Endothelial cell of umbilical vein (primary cell): ENCODE measurements at regions not wholly inside any gene's neighbourhood (a gene's known extent, or its start where the extent isn't known, plus 50 kb on each side); places are given as distances from the start of the nearest gene placed in this dataset.

ENCODE experiments used
- BruUV-seq: library from RNA; stranded (reverse); fragments of 400-500 nt; replicated peaks from 2 replicates; lab custom pipeline; 2021; lab: Mats Ljungman, UMichigan
- CTCF ChIA-PET: fragments of 300-600, 350-600 bp; sonication (Branson Sonifier 250); formaldehyde crosslinking; loops from one replicate; lab custom pipeline; 2021; ENCODE audit warnings: antibody characterized with exemption, inconsistent platforms; lab: Charles Lee
- POLR2A ChIA-PET: fragments of 300-600, 350-600 bp; sonication (Branson Sonifier 250); formaldehyde crosslinking; loops from one replicate; lab custom pipeline; 2021; ENCODE audit warnings: antibody characterized with exemption, inconsistent platforms; lab: Charles Lee
- DNase-seq: peaks from one replicate; pipeline ENCODE4 v3.0.0-alpha.2; 2011; ENCODE audit warnings: low read depth, low spot score
- FAIRE-seq: peaks from 2 replicates; lab custom pipeline; 2011; peaks lifted over from hg19 to GRCh38; lab: Jason Lieb, UNC
- H2AFZ ChIP-seq: 2 replicates; pipeline ENCODE4 v1.6.0; 2012; ENCODE audit warnings: low read depth, low read length, control low read depth, inconsistent platforms
- H3K27ac ChIP-seq: 2 replicates; pipeline ENCODE4 v1.5.1; 2011; ENCODE audit warnings: low read depth, mild to moderate bottlenecking, control low read depth, low read length, moderate library complexity; ENCODE audit not compliant: insufficient read depth
- H3K27me3 ChIP-seq, 2 experiments: 2 replicates each; pipeline versions ENCODE4 v1.6.0 to v1.6.1; 2011; ENCODE audit warnings: low read length in 2 of 2, mixed read lengths in 1 of 2; ENCODE audit not compliant: control insufficient read depth in 2 of 2, insufficient read depth in 2 of 2
- H3K36me3 ChIP-seq, 2 experiments: 2 replicates in 1 of 2; 3 replicates in 1 of 2; pipeline ENCODE4 v1.5.1; 2011; ENCODE audit warnings: low read length in 2 of 2, mild to moderate bottlenecking in 1 of 2, moderate library complexity in 1 of 2; ENCODE audit not compliant: control insufficient read depth in 2 of 2, insufficient read depth in 2 of 2; ENCODE audit errors: extremely low read depth in 1 of 2
- H3K4me1 ChIP-seq: 3 replicates; pipeline ENCODE4 v1.5.1; 2011; ENCODE audit warnings: mild to moderate bottlenecking, low read length; ENCODE audit not compliant: control insufficient read depth, insufficient read depth; ENCODE audit errors: extremely low read depth
- H3K4me2 ChIP-seq: 2 replicates; pipeline ENCODE4 v1.6.1; 2011; ENCODE audit warnings: low read length, control low read depth, mixed read lengths; ENCODE audit not compliant: insufficient read depth
- H3K4me3 ChIP-seq, 3 experiments: fragments of 200-600 bp in 1 of 3; sonication (generic), shearing (Covaris generic) in 1 of 3; replicated peaks in 1 of 3; 2 replicates each; pipeline ENCODE4 v1.5.1; 2011 to 2016; ENCODE audit warnings: control low read depth in 3 of 3, low read length in 3 of 3, mild to moderate bottlenecking in 2 of 3, inconsistent platforms in 1 of 3, low read depth in 1 of 3, moderate library complexity in 1 of 3; ENCODE audit not compliant: insufficient read depth in 1 of 3
- H3K79me2 ChIP-seq: 2 replicates; pipeline ENCODE4 v1.6.0; 2012; ENCODE audit warnings: low read length, inconsistent platforms; ENCODE audit not compliant: control insufficient read depth, insufficient read depth
- H3K9ac ChIP-seq: replicated peaks from 2 replicates; pipeline ENCODE3; 2011; ENCODE audit warnings: low read length, control low read depth; ENCODE audit not compliant: insufficient read depth; ENCODE audit errors: extremely low read depth
- H3K9me1 ChIP-seq: replicated peaks from 3 replicates; pipeline ENCODE4 v1.6.0; 2011; ENCODE audit warnings: mild to moderate bottlenecking, low read length; ENCODE audit not compliant: control insufficient read depth, insufficient read depth; ENCODE audit errors: extremely low read depth
- H3K9me3 ChIP-seq: replicated peaks from 2 replicates; pipeline ENCODE4 v1.5.1; 2012; ENCODE audit warnings: low read length, inconsistent platforms; ENCODE audit not compliant: control insufficient read depth, insufficient read depth
- H4K20me1 ChIP-seq: replicated peaks from 2 replicates; pipeline ENCODE3; 2011; ENCODE audit warnings: mild to moderate bottlenecking, low read length; ENCODE audit not compliant: control insufficient read depth, insufficient read depth; ENCODE audit errors: extremely low read depth
- EZH2 ChIP-seq: IDR thresholded peaks from 2 replicates; pipeline ENCODE4 v1.6.1; 2012; ENCODE audit warnings: borderline replicate concordance, low read depth, mild to moderate bottlenecking, moderate library complexity, low read length, inconsistent platforms; ENCODE audit not compliant: severe bottlenecking
- FOS ChIP-seq: IDR thresholded peaks from 2 replicates; pipeline ENCODE4 v1.6.1; 2011; ENCODE audit warnings: mild to moderate bottlenecking, low read length, moderate library complexity, borderline replicate concordance; ENCODE audit not compliant: insufficient read depth
- GATA2 ChIP-seq: IDR thresholded peaks from 2 replicates; pipeline ENCODE4 v1.7.0; 2011; ENCODE audit warnings: low read depth, mild to moderate bottlenecking, moderate library complexity, mixed read lengths, low read length; ENCODE audit not compliant: insufficient read length, insufficient read depth
- JUN ChIP-seq: IDR thresholded peaks from 2 replicates; pipeline ENCODE4 v1.6.1; 2011; ENCODE audit warnings: borderline replicate concordance, low read depth; ENCODE audit not compliant: insufficient read length, insufficient read depth
- MYC ChIP-seq: IDR thresholded peaks from one replicate; pipeline ENCODE4 v1.6.1; 2011; ENCODE audit warnings: mild to moderate bottlenecking, low read depth, low read length
- POLR2A ChIP-seq: IDR thresholded peaks from 2 replicates; pipeline ENCODE4 v1.6.1; 2012; ENCODE audit warnings: low read depth, mild to moderate bottlenecking, control low read depth, low read length
- POLR2AphosphoS5 ChIP-seq: IDR thresholded peaks from 2 replicates; pipeline ENCODE4 v1.6.1; 2012; ENCODE audit warnings: low read depth, mild to moderate bottlenecking, control low read depth, low read length, moderate library complexity; ENCODE audit not compliant: insufficient read depth
- dilution Hi-C: fragments of 300-500 bp; cut with MboI; formaldehyde crosslinking; loops from one replicate; pipeline ENCODE4 v1.15.0; 2019; ENCODE audit warnings: low sequenced_read_pairs; ENCODE audit not compliant: extremely low pct_ligation_motif_present
- intact Hi-C: fragments of 100-400 bp; cut with micrococcal nuclease; formaldehyde crosslinking; loops from one replicate; pipeline ENCODE4 v1.10.0; 2022
- TF ChIP-seq, protein P1 (sequence below): IDR thresholded peaks from 2 replicates; pipeline ENCODE4 v1.6.1; 2011; ENCODE audit not compliant: insufficient read depth, insufficient read length
- TF ChIP-seq, protein P2 (sequence below), 2 donors: IDR thresholded peaks; 1 replicate in 1 of 2; 2 replicates in 1 of 2; pipeline ENCODE4 v1.5.1; 2011; ENCODE audit warnings: low read length in 2 of 2, mild to moderate bottlenecking in 2 of 2, moderate library complexity in 2 of 2, control low read depth in 1 of 2, inconsistent platforms in 1 of 2, low read depth in 1 of 2; ENCODE audit not compliant: insufficient read depth in 1 of 2; ENCODE audit errors: extremely low read depth in 1 of 2

DNA sequence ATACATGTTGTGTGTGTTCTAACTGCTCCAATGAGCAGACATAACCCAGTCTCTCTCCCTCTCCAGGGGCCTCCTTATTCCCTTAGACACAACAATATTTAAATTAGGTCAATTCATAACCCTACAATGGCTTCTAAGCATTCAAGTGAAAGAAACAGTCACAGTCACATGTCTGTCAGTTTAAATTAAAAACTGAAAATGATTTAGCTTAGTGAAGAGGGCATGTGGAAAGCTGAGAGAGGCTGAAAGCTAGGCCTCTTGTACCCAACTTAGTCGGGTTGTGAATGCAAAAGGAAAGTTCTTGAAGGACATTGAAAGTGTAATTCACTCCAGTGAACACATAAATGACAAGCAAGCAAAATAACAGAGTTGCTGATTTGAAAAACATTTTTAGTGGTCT lies 1519.6 kb downstream of the OTOL1 start:
- intact Hi-C loops (no loop called here), dilution Hi-C loops (no loop called here)
- Histone ChIP-seq H3K27me3 (no peaks in the 10 kb centered on the region), H3K27ac (no peak overlapping the region), H2AFZ (no peak overlapping the region), H3K4me2 (no peak overlapping the region), H3K4me3 (no peak overlapping the region), H4K20me1 (no peaks in the 10 kb centered on the region), H3K4me1 (no peaks in the 10 kb centered on the region), H3K9me1 (no peaks in the 10 kb centered on the region), H3K9me3 (peaks cover 2% of the 10 kb centered on the region), H3K79me2 (no peaks in the 10 kb centered on the region), H3K9ac (no peak overlapping the region), H3K36me3 (no peaks in the 10 kb centered on the region)
- ChIA-PET CTCF (no interaction called here), POLR2A (no interaction called here)
- TF ChIP-seq, protein P1, sequence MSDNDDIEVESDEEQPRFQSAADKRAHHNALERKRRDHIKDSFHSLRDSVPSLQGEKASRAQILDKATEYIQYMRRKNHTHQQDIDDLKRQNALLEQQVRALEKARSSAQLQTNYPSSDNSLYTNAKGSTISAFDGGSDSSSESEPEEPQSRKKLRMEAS = no peak
- TF ChIP-seq, protein P2, sequence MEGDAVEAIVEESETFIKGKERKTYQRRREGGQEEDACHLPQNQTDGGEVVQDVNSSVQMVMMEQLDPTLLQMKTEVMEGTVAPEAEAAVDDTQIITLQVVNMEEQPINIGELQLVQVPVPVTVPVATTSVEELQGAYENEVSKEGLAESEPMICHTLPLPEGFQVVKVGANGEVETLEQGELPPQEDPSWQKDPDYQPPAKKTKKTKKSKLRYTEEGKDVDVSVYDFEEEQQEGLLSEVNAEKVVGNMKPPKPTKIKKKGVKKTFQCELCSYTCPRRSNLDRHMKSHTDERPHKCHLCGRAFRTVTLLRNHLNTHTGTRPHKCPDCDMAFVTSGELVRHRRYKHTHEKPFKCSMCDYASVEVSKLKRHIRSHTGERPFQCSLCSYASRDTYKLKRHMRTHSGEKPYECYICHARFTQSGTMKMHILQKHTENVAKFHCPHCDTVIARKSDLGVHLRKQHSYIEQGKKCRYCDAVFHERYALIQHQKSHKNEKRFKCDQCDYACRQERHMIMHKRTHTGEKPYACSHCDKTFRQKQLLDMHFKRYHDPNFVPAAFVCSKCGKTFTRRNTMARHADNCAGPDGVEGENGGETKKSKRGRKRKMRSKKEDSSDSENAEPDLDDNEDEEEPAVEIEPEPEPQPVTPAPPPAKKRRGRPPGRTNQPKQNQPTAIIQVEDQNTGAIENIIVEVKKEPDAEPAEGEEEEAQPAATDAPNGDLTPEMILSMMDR (IDR thresholded peaks at IDR 0.05; ENCODE audit: extremely low read depth in 1 of 2, insufficient read depth in 1 of 2, low read depth in 1 of 2, low read length in 2 of 2) = no peak
- TF ChIP-seq POLR2AphosphoS5 (no peak), POLR2A (no peak), GATA2 (no peak)
- DNase-seq = no peak
- no TSS peak for BruUV-seq
- no peak for FAIRE-seq

- no TSS peak for BruUV-seq
- no peak overlapping the region for H3K4me3 ChIP-seq
- dilution Hi-C loops (no loop called here), intact Hi-C loops (no loop called here)
- DNase-seq (no peak), FAIRE-seq (no peak)
- H3K9ac ChIP-seq = no peak overlapping the region
- no peak overlapping the region for H2AFZ ChIP-seq
- H3K79me2 ChIP-seq = no peaks in the 10 kb centered on the region
- no peaks in the 10 kb centered on the region for H3K27me3 ChIP-seq
- no peak overlapping the region for H3K4me2 ChIP-seq
- H3K4me1 ChIP-seq = no peaks in the 10 kb centered on the region
- TF ChIP-seq JUN (no peak), POLR2A (no peak), EZH2 (no peak), GATA2 (no peak), MYC (no peak), POLR2AphosphoS5 (no peak), FOS (no peak)
- TF ChIP-seq, protein P2 (IDR thresholded peaks at IDR 0.05; ENCODE audit: extremely low read depth in 1 of 2, insufficient read depth in 1 of 2, low read depth in 1 of 2, low read length in 2 of 2) = no peak
- TF ChIP-seq, protein P1 = no peak
- no peak overlapping the region for H3K27ac ChIP-seq
- H3K36me3 ChIP-seq = no peaks in the 10 kb centered on the region
- H3K9me1 ChIP-seq = no peaks in the 10 kb centered on the region
- POLR2A ChIA-PET = no interaction called here
- CTCF ChIA-PET = no interaction called here
- H3K9me3 ChIP-seq = peaks cover 2% of the 10 kb centered on the region
- H4K20me1 ChIP-seq = no peaks in the 10 kb centered on the region
Observed at GRCh38 chr3:163018067-163018466, 1521.5 kb downstream of the OTOL1 start.
